T-helper 2 cell treated with Interferon-gamma antibody and Interleukin-4, amounts not matched to agents 5 μg/mL and 100 μg/mL, for 36 hours (primary cell): ENCODE measurements at regions not wholly inside any gene's neighbourhood (a gene's known extent, or its start where the extent isn't known, plus 50 kb on each side); places are given as distances from the start of the nearest gene placed in this dataset.

Experiments used
- DNase-seq: peaks from one replicate; pipeline ENCODE4 v3.0.0; 2021; ENCODE audit warnings: low spot score
- H3K27ac Mint-ChIP-seq: one replicate; pipeline ENCODE4 v1.8.0; 2021; ENCODE audit warnings: mild to moderate bottlenecking, mixed read lengths
- H3K27me3 Mint-ChIP-seq: one replicate; pipeline ENCODE4 v1.8.0; 2021; ENCODE audit warnings: low read depth, mixed read lengths
- H3K36me3 Mint-ChIP-seq: one replicate; pipeline ENCODE4 v1.8.0; 2021; ENCODE audit warnings: low read depth, mixed read lengths
- H3K4me1 Mint-ChIP-seq: one replicate; pipeline ENCODE4 v1.8.0; 2021; ENCODE audit warnings: low read depth, mixed read lengths
- H3K4me3 Mint-ChIP-seq: one replicate; pipeline ENCODE4 v1.8.0; 2022; ENCODE audit warnings: mild to moderate bottlenecking, moderate library complexity, mixed read lengths
- H3K9me3 Mint-ChIP-seq: one replicate; pipeline ENCODE4 v1.8.0; 2021; ENCODE audit warnings: mixed read lengths

DNA sequence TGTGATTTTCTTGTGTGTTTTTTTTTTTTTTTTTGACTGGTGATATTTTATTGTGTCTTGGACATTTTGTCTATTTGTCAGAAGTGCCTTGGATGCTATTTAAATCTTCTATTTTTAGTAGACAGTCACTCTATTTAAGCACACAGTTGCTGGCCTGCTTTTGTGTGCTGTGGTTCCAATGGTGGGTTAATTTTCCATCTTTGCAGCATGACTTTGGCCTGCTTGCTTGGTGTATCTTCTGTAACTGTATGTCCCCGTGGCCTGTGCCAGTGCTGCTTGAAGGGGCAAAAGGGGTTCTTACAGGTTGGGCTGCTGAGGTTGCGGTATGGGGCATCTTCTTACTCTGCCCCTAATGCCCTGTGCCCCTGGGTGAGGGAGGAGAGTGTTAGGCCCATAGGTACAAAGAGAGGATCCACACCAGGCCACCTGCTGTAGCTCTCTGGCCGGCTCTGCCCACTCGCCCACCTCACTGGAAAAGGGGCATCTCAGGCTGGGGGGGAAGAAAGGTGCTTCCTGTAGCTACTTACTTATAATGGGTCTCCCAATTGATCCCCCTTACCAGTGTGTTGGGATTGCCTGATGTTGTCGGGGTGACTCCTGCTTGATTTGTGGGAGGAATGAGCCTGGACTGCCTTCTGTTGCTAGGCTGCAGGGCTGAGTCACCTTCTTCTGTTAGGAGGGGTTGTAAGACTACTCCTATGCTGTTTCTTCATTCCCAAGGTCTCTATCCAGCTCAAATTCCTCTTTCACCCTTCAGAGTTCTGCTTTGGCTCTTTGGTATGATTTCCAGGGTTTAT, 490.0 kb upstream of the HS6ST1 start:
- H3K27ac Mint-ChIP-seq = no peak overlapping the region
- H3K4me3 Mint-ChIP-seq = no peak overlapping the region
- H3K27me3 Mint-ChIP-seq = peaks cover 2% of the 10 kb centered on the region
- H3K9me3 Mint-ChIP-seq = peaks cover 12% of the 10 kb centered on the region
- no peaks in the 10 kb centered on the region for H3K36me3 Mint-ChIP-seq
- no peak for DNase-seq
- H3K4me1 Mint-ChIP-seq = no peaks in the 10 kb centered on the region

DNA sequence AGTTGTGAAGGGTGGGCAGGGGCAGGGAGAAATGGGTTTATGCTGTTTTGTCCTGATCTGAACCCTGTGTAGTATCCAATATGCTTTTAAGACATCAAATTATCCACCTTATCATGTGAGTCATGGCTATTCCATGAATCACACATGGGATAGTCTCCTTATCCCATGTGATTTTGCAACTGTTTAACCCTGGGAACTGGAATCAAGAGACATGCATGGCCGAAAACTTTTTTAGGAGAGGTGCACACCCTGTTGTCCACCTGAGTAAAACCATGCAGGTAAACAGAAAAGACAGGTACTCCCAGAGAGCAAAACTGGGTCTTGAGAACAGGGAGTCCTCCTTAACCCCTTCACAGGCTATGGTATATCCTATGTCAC, 490.6 kb upstream of the HS6ST1 start:
- Mint-ChIP-seq H3K4me1 (no peaks in the 10 kb centered on the region), H3K27ac (no peak overlapping the region), H3K9me3 (peaks cover 12% of the 10 kb centered on the region), H3K36me3 (no peaks in the 10 kb centered on the region), H3K27me3 (peaks cover 2% of the 10 kb centered on the region), H3K4me3 (no peak overlapping the region)
- no peak for DNase-seq

DNA sequence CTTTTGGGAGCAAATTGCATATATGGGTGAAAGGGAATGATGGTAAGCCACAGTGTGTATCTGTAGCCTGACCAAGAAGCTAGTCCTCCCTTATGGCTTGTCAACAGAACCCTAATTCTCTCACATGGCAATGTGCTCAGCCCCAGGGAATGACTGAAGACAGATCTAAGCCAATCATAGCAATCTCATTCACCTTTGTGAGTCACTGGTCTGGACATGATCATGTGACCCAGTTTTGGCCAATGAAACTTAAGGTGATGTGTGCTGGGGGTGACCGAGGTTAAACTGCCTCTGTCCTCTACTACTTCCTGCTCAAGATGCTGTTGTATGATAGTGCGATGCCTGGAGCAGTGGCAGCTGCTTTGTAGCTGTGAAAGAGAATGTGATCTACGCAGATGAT, 491.2 kb upstream of the HS6ST1 start:
- Mint-ChIP-seq H3K4me1 (no peaks in the 10 kb centered on the region), H3K27me3 (peaks cover 2% of the 10 kb centered on the region), H3K4me3 (no peak overlapping the region), H3K27ac (no peak overlapping the region), H3K36me3 (no peaks in the 10 kb centered on the region), H3K9me3 (peaks cover 12% of the 10 kb centered on the region)
- DNase-seq = no peak

DNA sequence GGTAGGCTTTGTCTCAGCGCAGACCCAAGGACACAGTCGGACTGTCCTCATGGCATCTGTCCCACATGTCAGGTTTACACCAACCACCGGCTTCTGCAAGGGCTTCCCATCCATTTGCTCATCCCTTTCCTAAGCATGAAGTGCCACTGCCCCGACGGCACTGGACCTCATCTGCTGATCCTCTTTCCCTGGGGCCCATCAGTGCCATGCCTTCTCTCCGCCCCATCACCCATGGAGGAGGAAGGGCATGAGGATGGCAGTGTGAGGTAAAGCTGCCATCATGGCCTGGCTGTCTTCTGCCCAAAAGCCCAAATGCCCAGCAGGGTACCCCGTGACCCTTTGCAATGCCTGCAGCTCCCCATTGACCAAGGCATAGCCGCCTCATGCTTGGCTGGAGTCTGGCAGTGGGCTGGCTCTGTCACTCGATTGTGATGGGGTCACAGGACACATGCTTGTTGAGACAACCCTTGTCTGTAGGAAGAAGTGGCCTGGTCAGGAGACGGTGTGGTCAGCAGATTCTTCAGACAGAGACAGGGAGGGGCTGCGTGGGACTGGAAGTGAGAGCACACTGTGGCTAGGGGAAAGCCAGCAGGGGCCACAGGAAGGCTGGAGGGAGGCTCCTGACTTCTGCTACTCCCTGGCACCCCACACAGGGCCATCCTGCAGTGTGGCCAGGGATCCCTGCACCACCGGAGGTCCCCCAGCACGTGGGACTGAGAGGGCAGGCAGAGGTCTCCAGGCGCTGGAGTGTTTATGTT, 493.7 kb upstream of the HS6ST1 start:
- Mint-ChIP-seq H3K27ac (no peak overlapping the region), H3K36me3 (no peaks in the 10 kb centered on the region), H3K4me3 (no peak overlapping the region), H3K27me3 (no peaks in the 10 kb centered on the region), H3K4me1 (no peaks in the 10 kb centered on the region), H3K9me3 (peaks cover 12% of the 10 kb centered on the region)
- no peak for DNase-seq

DNA sequence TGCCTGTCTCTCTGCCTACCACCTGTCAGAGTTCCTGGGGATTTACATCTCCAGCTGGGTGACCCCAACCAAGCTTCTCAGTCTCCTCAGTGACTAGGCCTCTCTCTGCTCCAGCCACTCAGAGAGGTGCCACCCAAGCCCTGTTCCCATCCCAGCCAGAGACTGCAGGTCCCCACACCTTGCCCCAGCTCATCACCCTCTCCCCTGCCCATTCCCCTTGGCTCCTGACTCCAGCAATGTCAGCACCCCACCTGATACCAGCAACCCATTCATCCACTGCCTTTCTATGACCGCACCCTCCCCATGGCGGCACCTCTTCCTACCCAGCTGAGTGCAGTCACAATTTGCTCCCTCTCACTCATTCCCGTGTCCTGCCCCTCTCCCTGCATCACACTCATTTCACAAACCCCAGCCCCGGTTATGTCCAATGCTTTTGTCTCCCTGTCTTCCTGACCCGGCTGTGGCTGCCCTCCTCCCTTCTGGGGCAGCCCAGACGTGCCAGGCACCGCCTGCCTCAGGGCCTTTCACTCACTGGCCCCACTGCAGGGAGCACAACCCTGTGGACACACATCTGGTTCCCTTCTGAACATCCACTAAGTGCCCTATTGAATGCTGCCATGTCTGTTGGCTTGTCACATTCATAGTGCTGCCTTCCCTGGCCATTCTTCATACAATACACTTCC, 494.8 kb upstream of the HS6ST1 start:
- DNase-seq = no peak
- Mint-ChIP-seq H3K4me3 (no peak overlapping the region), H3K27me3 (no peaks in the 10 kb centered on the region), H3K9me3 (peaks cover 12% of the 10 kb centered on the region), H3K36me3 (no peaks in the 10 kb centered on the region), H3K27ac (no peak overlapping the region), H3K4me1 (no peaks in the 10 kb centered on the region)

DNA sequence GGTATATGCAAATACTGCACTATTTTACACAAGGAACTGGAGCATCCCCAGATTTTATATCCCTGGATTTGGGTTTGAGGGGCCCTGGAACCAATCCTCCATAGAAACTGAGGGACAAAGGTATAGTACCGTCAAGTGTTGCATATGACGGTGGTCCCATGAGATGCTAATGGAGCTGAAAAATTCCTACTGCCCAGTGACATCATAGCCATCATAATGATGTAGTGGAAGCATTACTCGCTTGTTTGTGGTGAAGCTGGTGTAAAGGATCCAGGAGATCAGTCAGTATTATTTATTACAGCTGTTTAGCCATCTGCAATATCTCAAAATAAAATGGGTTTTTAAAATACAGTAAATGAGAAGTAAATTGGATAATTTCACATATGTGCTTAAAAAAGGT, 496.6 kb upstream of the HS6ST1 start:
- no peaks in the 10 kb centered on the region for H3K36me3 Mint-ChIP-seq
- no peaks in the 10 kb centered on the region for H3K27me3 Mint-ChIP-seq
- no peak for DNase-seq
- H3K4me1 Mint-ChIP-seq = no peaks in the 10 kb centered on the region
- peaks cover 5% of the 10 kb centered on the region for H3K9me3 Mint-ChIP-seq
- no peak overlapping the region for H3K4me3 Mint-ChIP-seq
- H3K27ac Mint-ChIP-seq = no peak overlapping the region

DNA sequence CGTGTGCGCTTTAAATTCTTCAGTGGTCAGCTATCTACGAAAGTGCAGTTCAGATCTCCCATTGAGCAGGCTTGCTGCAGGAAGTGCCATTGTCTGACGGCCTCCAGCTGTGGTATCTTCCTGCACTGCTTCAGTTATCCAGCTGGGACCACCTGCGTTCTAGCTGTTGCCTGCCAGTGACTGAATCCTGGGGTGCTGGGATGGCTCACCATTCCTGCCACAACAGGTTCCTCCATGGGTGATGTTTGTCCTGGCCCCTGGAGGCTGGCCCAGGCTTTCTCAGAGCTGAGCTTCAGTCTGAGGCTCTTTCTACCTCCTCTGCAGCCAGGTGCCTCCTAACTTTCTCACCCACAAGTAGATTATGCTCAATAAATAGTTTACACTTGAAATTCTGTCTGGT, 498.5 kb upstream of the HS6ST1 start:
- Mint-ChIP-seq H3K4me3 (no peak overlapping the region), H3K9me3 (no peaks in the 10 kb centered on the region), H3K4me1 (no peaks in the 10 kb centered on the region), H3K27ac (no peak overlapping the region), H3K27me3 (no peaks in the 10 kb centered on the region), H3K36me3 (no peaks in the 10 kb centered on the region)
- no peak for DNase-seq

DNA sequence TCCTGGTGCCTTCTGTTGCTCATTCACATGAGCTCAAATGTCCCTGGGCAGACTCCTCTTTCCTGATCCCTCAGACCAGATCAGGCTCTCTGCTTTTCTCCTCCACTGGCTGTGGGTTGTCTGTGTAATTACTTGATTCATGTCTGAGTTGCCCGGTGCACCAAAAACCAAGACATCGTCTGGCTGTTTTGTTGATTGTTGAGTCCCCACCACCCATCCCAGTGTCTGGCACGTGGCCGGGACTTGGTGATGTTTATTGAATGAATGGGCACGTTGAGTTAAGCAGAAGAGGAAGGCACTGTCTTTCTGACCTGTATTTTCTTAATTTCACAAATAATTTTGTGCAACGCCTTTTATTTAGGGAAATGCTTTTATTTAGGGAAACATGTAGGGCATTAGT, 499.1 kb upstream of the HS6ST1 start:
- Mint-ChIP-seq H3K4me1 (no peaks in the 10 kb centered on the region), H3K36me3 (no peaks in the 10 kb centered on the region), H3K9me3 (no peaks in the 10 kb centered on the region), H3K27me3 (no peaks in the 10 kb centered on the region), H3K4me3 (no peak overlapping the region), H3K27ac (no peak overlapping the region)
- no peak for DNase-seq

DNA sequence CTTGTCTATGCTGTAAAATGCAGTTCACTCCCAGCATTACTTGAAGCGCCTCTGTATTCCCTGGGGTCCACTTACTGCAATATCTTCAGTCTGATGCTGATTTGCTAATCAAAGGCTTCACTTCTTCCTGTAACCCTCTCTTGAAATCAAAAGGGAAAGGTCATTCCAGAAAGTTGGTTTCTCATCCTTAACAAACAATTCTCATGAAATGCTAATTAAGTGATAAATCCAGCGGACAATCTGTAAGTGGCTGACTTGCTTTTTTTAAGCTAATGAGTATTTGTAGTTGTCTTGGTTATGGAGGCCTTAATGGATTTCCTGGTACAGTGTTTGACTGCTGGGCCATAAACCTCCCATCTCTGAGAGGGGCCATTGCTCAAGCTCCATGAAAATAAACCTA, 499.6 kb upstream of the HS6ST1 start:
- Mint-ChIP-seq H3K27ac (no peak overlapping the region), H3K4me3 (no peak overlapping the region), H3K27me3 (no peaks in the 10 kb centered on the region), H3K36me3 (no peaks in the 10 kb centered on the region), H3K9me3 (no peaks in the 10 kb centered on the region), H3K4me1 (no peaks in the 10 kb centered on the region)
- DNase-seq = no peak

DNA sequence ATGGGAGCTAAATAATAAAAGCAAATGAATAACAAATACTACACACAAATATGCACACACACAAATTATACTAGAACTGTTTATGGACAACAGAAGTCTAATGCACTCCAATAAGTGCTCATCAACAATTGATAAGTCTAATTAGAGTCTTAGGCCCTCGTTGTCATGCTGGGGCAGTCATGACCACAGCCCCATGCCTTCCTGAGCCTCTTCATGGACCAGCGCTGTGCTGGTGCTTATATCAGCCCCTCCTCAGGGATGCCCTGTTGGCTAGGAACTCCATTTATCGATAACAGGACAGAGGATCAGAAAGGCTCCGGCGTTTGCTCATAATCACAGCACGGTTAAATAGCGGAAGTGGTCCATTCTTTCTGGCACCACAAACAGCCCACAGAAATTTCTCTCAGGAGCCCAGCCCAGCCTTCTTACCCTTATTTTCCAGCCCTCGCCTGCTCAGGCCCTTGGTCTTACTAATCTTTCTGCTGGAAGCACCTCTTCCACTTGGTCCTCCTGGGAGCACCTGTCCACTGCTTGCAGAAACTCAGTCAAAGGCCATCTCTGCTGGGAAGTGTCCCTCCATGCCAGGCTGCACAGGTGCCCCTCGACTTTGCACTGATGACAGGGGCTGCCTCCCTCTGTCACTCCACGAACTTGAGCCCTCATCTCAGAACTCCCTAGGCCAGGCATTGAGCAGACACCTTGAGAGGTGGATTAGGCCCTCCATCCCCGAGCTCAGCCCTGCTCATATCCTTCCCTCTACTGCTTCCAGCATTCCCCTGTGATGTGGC, 500.2 kb upstream of the HS6ST1 start:
- no peaks in the 10 kb centered on the region for H3K4me1 Mint-ChIP-seq
- DNase-seq = no peak
- H3K27me3 Mint-ChIP-seq = no peaks in the 10 kb centered on the region
- H3K9me3 Mint-ChIP-seq = no peaks in the 10 kb centered on the region
- H3K27ac Mint-ChIP-seq = no peak overlapping the region
- no peak overlapping the region for H3K4me3 Mint-ChIP-seq
- H3K36me3 Mint-ChIP-seq = no peaks in the 10 kb centered on the region

DNA sequence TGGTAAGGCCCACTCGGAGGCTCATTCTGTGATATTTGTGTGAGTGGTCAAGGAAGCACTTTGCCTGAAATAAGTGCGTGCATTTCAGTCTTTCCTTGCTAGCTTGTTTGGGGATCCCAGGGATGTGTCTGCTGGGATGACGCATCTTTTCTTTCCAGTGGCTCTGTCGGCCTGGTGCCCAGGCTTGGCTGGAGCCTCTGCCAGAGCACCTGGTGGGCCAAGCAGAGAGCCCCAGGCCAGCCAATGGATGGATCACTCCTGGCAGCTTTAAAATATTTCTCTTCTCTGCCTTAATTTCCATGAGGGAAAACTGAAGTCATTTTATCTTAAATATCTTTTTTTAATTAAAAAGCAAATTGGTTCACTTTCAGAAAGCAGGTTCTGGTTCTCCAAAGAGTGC, 501.8 kb upstream of the HS6ST1 start:
- H3K9me3 Mint-ChIP-seq = peaks cover 5% of the 10 kb centered on the region
- H3K4me3 Mint-ChIP-seq = no peak overlapping the region
- H3K27me3 Mint-ChIP-seq = no peaks in the 10 kb centered on the region
- H3K27ac Mint-ChIP-seq = no peak overlapping the region
- no peaks in the 10 kb centered on the region for H3K4me1 Mint-ChIP-seq
- no peaks in the 10 kb centered on the region for H3K36me3 Mint-ChIP-seq
- no peak for DNase-seq

DNA sequence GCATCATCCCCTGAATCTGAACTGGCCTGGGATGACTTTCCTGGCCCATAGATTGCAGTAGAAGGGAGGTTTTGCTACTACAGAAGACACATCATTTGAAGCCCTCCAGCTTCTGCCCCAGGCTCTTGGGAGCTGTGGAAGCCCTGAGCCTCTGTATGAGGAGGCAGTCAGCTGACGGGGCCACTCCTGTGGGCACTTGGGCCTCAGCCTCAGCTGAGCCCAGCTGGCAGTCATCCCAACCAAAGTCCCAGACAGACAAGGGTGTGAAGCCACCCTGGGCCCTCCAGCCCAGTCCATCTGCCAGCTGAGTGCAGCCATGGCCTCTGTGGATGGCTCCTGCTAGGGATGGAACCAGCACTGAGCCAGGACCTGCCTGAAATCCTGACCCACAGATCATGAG, 502.3 kb upstream of the HS6ST1 start:
- peaks cover 5% of the 10 kb centered on the region for H3K9me3 Mint-ChIP-seq
- no peaks in the 10 kb centered on the region for H3K36me3 Mint-ChIP-seq
- no peak overlapping the region for H3K4me3 Mint-ChIP-seq
- H3K4me1 Mint-ChIP-seq = no peaks in the 10 kb centered on the region
- no peak overlapping the region for H3K27ac Mint-ChIP-seq
- no peak for DNase-seq
- H3K27me3 Mint-ChIP-seq = no peaks in the 10 kb centered on the region

DNA sequence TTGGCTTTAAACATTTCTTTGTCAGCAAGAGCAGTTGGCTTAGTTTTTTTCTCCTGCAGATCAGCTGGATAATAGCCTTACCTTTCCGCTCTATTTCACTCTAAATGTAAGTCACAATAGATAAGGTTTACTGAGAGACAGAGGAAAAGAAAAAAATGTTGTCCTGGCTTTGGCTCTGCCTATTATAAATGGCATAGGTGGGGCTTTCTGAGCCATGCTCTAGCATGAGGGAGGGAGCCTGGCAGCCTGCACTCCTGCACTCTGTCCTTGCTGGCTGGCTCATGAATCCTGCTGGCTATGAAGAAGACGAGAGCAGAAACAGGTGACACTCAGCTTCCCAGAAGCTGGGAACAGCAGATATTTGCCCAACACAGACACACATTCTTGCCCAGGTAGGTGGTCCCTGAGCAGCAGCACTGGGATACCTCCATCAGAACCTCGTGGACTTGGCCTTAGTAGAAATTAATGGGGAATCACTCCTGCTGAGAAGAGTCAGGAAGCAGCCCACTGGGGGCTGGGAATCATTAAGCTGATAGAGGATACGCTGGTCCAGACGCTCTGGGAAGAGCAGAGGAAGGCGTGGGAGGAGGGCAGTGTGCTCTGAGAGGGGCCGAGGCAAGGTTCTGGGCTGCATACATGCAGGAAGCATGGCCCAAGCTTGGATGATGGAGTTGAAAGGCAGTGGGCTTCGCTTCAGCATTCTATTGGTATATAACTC, 514.4 kb upstream of the HS6ST1 start:
- H3K9me3 Mint-ChIP-seq = no peaks in the 10 kb centered on the region
- no peaks in the 10 kb centered on the region for H3K36me3 Mint-ChIP-seq
- no peaks in the 10 kb centered on the region for H3K4me1 Mint-ChIP-seq
- H3K27ac Mint-ChIP-seq = no peak overlapping the region
- no peak overlapping the region for H3K4me3 Mint-ChIP-seq
- H3K27me3 Mint-ChIP-seq = no peaks in the 10 kb centered on the region
- no peak for DNase-seq
